Activated T-cell treated with anti-CD3 and anti-CD28 coated beads for 24 hours (primary cell): ENCODE measurements at regions not wholly inside any gene's neighbourhood (a gene's known extent, or its start where the extent isn't known, plus 50 kb on each side); places are given as distances from the start of the nearest gene placed in this dataset.
"Not testable (repeated sequence)": the region's sequence is repeated elsewhere in the genome, so short reads cannot be mapped to it uniquely, and the experiment has no call there.

ENCODE experiments used
- DNase-seq: peaks from one replicate; pipeline ENCODE4 v3.0.0-alpha.2; 2020; ENCODE audit warnings: low read depth

DNA sequence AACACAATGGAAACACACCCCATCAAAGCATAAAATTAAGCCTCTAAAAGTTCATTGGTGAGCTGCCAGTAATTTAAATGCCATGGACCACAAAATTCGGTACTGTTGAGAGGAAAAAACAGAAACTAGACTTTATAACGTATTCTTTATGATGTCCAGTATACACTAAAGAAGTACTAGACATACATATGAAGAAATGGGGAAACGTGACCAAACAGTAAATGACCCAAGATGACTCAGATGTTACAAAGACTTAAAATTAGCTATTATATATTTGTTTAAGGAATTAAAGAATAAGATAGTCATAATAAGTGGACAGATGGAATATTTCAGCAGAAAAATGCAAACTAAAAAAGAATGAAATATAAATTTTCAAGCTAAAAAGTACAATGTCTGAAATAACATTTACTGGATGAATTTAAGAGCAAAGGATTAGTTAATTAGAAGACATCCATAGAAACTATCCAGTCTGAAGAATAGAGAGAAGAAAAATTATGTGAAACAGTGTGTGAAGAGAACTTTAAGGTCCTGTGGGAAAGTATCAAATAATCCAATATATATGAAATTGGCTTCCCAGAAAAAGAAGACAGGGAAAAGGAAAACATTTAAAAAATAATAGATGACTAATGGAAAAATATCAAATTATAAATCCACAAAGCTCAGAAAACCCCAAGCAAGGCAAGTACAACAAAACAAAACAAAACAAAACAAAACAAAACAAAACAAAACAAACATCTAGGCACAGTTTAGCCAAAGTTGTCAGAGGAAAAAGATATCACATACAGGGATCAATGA lies 69.4 kb downstream of the SAMD9 start:
- no peak for DNase-seq

DNA sequence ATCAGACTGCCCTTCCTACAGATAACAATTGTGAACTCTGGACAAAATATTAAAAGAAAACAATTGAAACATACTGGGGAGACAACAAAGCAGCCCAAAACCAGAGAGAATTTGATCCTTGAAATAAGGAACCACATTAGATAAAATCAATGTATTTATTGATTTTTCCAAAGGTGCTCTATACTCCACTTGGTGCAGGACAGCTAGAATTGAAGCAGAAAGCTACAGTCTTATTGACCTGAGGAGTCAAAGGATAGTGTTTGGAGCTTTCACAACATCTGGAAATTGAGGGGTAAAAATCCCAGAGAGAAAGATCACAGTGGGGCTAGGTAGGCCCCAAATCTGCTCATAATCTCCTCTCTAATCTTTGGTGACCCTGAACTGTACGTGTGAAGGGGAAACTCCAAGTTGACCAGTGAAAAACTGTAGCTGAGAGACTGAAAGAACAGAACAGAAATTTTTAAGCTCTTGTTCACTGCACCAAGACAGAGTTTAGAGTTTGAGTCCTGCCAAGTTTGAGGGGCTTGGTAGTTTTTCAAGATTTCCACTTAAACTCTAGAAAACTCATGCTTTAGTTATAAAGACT lies 70.2 kb downstream of the SAMD9 start:
- DNase-seq = no peak

- no peak for DNase-seq
Observed at GRCh38 chr7:93046641-93047040, 71.1 kb downstream of the SAMD9 start.

- DNase-seq = no peak
Observed at GRCh38 chr7:93044147-93044810, 73.5 kb downstream of the SAMD9 start.

DNA sequence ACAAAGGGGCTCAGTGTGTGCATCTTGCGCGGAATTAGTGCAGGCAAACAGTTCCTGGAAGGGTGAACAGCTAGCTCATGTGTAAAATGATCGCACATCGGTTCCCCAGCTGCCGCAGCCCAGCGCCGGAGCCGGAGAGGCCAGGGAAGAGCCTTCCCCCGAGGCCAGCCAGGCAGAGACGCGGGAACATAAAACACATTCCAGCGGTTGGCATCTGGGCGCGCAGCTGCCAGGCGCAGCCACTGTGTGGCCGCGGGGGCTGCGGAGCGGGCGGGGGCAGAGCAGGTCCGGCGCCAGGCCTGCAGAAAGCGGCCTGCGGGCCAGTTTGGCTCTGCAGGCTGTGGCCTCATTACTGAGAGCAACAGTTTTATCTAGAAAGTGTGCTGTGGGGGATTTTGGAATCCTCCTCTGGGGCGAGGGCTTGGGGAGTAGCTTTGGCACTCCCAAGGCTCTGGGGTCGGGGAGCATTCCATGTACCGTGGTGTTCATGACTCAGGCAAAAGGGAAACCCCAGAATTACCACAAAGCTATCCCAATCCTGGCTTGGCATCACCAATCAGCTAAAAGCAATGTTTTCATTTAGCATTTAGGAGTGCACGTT lies 74.3 kb downstream of the SAMD9 start:
- no peak for DNase-seq

DNA sequence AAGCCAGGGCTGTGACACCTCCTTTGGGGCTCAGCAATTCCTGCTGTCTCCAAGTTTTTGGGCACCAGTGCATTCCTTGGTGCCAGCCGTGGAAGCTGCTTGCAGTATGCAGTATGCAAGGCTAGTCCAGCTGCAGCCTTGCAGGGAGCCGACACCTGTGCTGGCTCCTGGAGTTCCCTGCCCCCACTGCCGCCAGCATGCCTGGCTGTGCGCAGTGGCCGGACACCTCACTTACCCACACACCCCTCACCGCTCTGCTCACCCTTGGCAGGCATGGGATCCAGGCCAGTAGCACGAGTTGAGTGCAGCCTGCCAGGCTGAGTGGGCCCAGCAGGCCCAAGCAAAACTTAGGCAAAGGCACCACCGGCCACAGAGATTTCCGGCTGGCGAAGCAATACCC lies 77.4 kb downstream of the SAMD9 start:
- no peak for DNase-seq

- DNase-seq = no peak
Observed at GRCh38 chr7:93039786-93040185, 78.0 kb downstream of the SAMD9 start.

DNA sequence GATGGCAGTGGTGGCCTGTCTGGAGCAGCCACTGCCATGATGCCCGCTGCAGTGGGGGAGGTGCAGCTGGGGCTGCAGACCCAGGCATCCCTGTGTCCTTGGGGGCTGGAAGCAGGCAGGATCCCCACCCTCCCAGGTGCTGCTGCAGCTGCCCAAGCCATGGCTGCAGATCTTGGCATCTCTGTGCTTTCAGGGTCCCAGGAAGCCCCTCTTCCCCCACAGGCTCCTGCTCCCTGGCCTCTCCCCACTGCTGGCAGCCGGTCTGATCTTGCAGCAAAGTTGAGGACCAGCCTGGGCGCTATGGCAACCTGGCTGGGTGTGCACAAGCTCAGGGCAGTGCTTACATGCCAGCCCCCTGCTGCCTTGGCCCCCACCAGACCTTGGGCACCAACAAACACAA lies 78.5 kb downstream of the SAMD9 start:
- no peak for DNase-seq

- peak; percentile 43 for DNase-seq
Observed at GRCh38 chr7:93036807-93037206, 81.0 kb downstream of the SAMD9 start.

- DNase-seq = no peak
Observed at GRCh38 chr7:93036149-93036640, 81.6 kb downstream of the SAMD9 start.

GRCh38 chr7:93031795-93032194 lies 86.0 kb downstream of the SAMD9 start:
- no peak for DNase-seq

DNA sequence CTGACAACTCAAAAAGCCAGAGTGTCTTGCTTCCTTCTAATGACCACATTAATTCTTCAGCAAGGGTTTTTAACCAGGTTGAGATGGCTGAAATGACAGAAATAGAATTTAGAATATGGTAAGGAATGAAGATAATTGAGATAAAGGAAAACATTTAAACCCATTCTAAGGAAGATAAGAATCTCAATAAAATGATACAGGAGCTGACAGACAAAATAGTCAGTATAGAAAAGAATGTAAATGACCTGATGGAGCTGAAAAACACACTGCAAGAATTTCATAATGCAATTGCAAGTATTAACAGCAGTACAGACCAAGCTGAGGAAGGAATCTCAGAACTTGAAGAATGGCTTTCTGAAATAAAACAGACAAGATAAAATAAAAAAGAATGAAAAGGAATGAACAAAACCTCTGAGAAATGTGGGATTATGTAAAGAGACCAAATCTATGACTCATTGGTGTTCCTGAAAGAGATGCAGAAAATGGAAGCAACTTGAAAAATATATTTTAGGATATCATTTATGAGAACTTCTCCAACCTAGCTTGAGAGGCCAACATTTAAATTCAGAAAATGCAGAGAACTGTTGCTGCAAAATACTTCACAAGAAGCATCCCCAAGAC lies 87.1 kb downstream of the SAMD9 start:
- no peak for DNase-seq

DNA sequence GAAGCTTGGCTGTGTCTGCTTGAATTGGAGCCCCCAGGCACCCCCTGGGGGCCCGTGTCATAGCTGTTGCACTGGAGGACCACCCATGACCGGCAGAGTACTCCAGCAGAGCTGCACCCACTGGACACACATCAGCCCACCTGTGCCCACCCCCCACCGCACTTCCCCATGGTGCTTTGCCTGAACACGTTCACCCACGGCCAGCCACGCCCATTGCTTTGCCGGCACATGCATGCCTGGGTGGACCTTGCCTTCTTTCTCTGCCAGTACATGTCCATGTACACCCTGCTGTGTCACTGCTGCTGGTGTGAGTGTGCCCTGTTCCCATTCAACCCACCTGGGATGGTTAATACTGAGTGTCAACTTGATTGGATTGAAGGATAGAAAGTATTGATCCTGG lies 88.7 kb downstream of the SAMD9 start:
- no peak for DNase-seq

DNA sequence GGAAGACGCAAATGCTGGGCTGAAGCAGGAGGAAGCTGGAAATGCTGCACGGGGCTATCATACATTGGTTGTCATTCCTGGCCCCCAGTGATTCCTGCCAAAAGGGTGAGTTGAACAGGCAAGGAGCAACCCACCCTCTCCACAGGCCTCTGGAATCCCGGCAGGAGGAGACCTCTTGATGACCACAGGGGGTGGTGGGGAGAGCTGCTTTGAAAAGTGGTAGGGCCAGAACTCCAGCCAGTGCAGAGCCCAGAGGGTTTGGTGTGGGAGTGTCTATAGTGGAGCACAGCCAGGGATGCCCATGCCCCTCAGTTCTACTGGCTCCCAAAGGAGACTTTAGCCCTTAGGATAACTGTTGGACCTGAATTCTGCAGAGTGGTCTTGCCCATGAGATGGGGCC lies 89.2 kb downstream of the SAMD9 start:
- DNase-seq = no peak

GRCh38 chr7:93027044-93027443 lies 90.7 kb downstream of the SAMD9 start:
- no peak for DNase-seq

GRCh38 chr7:93026425-93026824 lies 91.4 kb downstream of the SAMD9 start:
- DNase-seq = no peak

GRCh38 chr7:93025389-93025788 lies 92.4 kb downstream of the SAMD9 start:
- DNase-seq = no peak

GRCh38 chr7:93022931-93023478 lies 94.8 kb downstream of the SAMD9 start:
- not testable (repeated sequence) for DNase-seq

DNA sequence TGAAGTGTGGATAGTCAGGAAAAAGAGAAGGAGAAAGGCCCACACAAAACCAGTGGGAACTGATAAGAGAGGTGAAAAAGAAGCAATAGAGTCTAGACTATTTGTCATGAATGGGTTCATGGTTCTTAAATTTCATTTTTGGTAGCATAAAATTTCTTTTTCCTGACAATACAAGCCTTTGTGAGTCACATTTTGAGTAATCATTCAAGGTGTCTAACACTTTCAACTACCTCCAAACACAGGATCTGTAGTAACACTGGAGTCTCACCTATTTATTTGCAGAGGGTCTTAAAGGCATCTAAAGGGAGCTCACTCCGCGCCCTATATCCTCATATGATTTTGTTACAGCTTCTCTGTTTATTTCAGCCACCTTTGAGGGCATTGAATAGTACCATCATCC lies 96.0 kb downstream of the SAMD9 start:
- no peak for DNase-seq

GRCh38 chr7:93018716-93019115 lies 99.1 kb downstream of the SAMD9 start:
- DNase-seq = no peak

DNA sequence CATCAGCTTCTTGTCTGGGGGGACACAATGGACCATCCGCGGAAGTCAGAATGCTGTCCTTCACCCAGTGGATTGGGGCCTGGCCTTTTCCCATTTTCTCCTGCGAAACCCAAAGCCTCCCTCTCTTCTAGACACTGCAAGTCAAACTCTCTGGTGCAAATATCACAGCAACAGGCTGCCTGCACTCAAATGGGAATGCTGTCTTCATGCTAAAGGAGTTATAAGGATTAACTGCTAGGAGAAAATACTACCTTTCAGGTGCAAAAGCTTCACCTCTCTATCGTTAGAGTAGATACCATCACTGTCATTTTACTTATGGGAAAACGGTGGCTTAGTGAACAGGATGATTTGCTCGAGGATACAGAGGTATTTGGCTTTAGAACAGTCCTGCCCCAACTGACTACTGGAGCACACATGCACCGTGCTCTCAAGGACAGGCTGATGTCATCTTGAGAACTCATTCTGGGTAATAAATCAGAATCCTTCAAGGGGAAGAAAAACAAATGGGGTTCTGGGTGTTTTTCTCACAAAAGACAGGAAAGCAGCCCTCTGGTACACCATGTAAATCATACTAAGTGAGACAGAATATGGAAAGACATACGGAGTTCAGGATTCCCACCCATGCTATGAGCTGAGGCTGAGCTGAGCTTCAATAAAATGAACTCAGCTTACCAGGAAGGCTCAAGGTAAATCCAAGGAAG lies 100.9 kb downstream of the SAMD9 start:
- no peak for DNase-seq
